Keratinocyte (primary cell): ENCODE measurements at regions not wholly inside any gene's neighbourhood (a gene's known extent, or its start where the extent isn't known, plus 50 kb on each side); places are given as distances from the start of the nearest gene placed in this dataset.

Source experiments
- DNase-seq: peaks from one replicate; pipeline ENCODE4 v3.0.0-alpha.2; 2011; ENCODE audit warnings: low read depth, missing footprints, low spot score
- FAIRE-seq: peaks from 2 replicates; lab custom pipeline; 2011; peaks lifted over from hg19 to GRCh38; lab: Jason Lieb, UNC
- H2AFZ ChIP-seq: 2 replicates; pipeline ENCODE4 v1.6.0; 2012; ENCODE audit warnings: low read length, control low read depth, inconsistent platforms; ENCODE audit not compliant: control insufficient read depth
- H3K27ac ChIP-seq: 2 replicates; pipeline ENCODE4 v1.5.1; 2011; ENCODE audit warnings: low read length; ENCODE audit not compliant: control insufficient read depth, insufficient read depth
- H3K27me3 ChIP-seq: 3 replicates; pipeline ENCODE4 v1.6.0; 2011; ENCODE audit warnings: low read length; ENCODE audit not compliant: control insufficient read depth, insufficient read depth; ENCODE audit errors: extremely low read depth
- H3K36me3 ChIP-seq, 2 experiments: 2 replicates in 1 of 2; 3 replicates in 1 of 2; pipeline ENCODE4 v1.5.1; 2011; ENCODE audit warnings: low read length in 2 of 2, mild to moderate bottlenecking in 1 of 2; ENCODE audit not compliant: control insufficient read depth in 2 of 2, insufficient read depth in 2 of 2; ENCODE audit errors: extremely low read depth in 1 of 2
- H3K4me1 ChIP-seq: 3 replicates; pipeline ENCODE4 v1.5.1; 2011; ENCODE audit warnings: low read length; ENCODE audit not compliant: control insufficient read depth, insufficient read depth; ENCODE audit errors: extremely low read depth
- H3K4me2 ChIP-seq: 3 replicates; pipeline ENCODE4 v1.6.0; 2011; ENCODE audit warnings: low read depth, low read length; ENCODE audit not compliant: control insufficient read depth, insufficient read depth; ENCODE audit errors: extremely low read depth
- H3K4me3 ChIP-seq, 3 experiments: fragments of 200-600 bp in 1 of 3; sonication (generic) in 1 of 3; 2 replicates in 2 of 3; 3 replicates in 1 of 3; pipeline ENCODE4 v1.5.1; 2011 to 2016; ENCODE audit warnings: low read length in 3 of 3, mild to moderate bottlenecking in 3 of 3, control low read depth in 2 of 3, inconsistent platforms in 1 of 3, low read depth in 1 of 3, mixed read lengths in 1 of 3, mixed run types in 1 of 3, moderate library complexity in 1 of 3; ENCODE audit not compliant: control insufficient read depth in 2 of 3, insufficient read depth in 2 of 3; ENCODE audit errors: extremely low read depth in 1 of 3
- H3K79me2 ChIP-seq: 2 replicates; pipeline ENCODE4 v1.6.0; 2012; ENCODE audit warnings: low read length; ENCODE audit not compliant: control insufficient read depth, insufficient read depth
- H3K9ac ChIP-seq: 3 replicates; pipeline ENCODE4 v1.6.0; 2011; ENCODE audit warnings: low read length; ENCODE audit not compliant: control insufficient read depth, insufficient read depth; ENCODE audit errors: extremely low read depth
- H3K9me1 ChIP-seq: 3 replicates; pipeline ENCODE4 v1.6.0; 2011; ENCODE audit warnings: low read length; ENCODE audit not compliant: control insufficient read depth, insufficient read depth; ENCODE audit errors: extremely low read depth
- H3K9me3 ChIP-seq: 2 replicates; pipeline ENCODE4 v1.5.1; 2012; ENCODE audit warnings: low read depth, low read length; ENCODE audit not compliant: control insufficient read depth
- H4K20me1 ChIP-seq: 3 replicates; pipeline ENCODE4 v1.6.0; 2011; ENCODE audit warnings: low read length; ENCODE audit not compliant: control insufficient read depth, insufficient read depth; ENCODE audit errors: extremely low read depth
- CTCF ChIP-seq, 3 experiments: IDR thresholded peaks in 1 of 3; conservative IDR thresholded peaks in 1 of 3; optimal IDR thresholded peaks in 1 of 3; 2 replicates in 2 of 3; 3 replicates in 1 of 3; pipeline versions ENCODE3 to v1.5.1; 2011; ENCODE audit warnings: low read length in 3 of 3, mild to moderate bottlenecking in 3 of 3, moderate library complexity in 2 of 3, control low read depth in 1 of 3, inconsistent platforms in 1 of 3; ENCODE audit not compliant: insufficient read depth in 2 of 3; ENCODE audit errors: extremely low read depth in 1 of 3
- EZH2 ChIP-seq: IDR thresholded peaks from one replicate; pipeline ENCODE4 v1.6.1; 2012; ENCODE audit warnings: inconsistent platforms, mild to moderate bottlenecking, low read length, moderate library complexity
- dilution Hi-C: fragments of 300-500 bp; cut with MboI; formaldehyde crosslinking; loops from one replicate; pipeline ENCODE4 v1.7.0; 2020; ENCODE audit warnings: low sequenced_read_pairs; ENCODE audit not compliant: extremely low pct_ligation_motif_present

- Histone ChIP-seq H3K4me1 (no peaks in the 10 kb centered on the region), H3K27ac (no peak overlapping the region), H3K9me3 (peaks cover 2% of the 10 kb centered on the region), H3K4me3 (no peak overlapping the region), H3K36me3 (no peaks in the 10 kb centered on the region), H3K79me2 (no peaks in the 10 kb centered on the region), H3K9me1 (no peaks in the 10 kb centered on the region), H3K4me2 (no peak overlapping the region), H2AFZ (no peak overlapping the region), H3K9ac (no peak overlapping the region), H3K27me3 (no peaks in the 10 kb centered on the region), H4K20me1 (no peaks in the 10 kb centered on the region)
- FAIRE-seq, result no peak
- DNase-seq, result no peak
- TF ChIP-seq EZH2 (no peak), CTCF (optimal IDR thresholded peaks at IDR 0.05 in 1 of 3, IDR thresholded peaks at IDR 0.05 in 1 of 3, conservative IDR thresholded peaks at IDR 0.05 in 1 of 3; ENCODE audit: extremely low read depth in 1 of 3, insufficient read depth in 2 of 3, low read length in 3 of 3) (no peak)
- dilution Hi-C loops, result no loop called here
These were observed 1187.1 kb downstream of the CDH9 start for GRCh38 chr5:25851301-25851700.

- H3K9me1 ChIP-seq, result no peaks in the 10 kb centered on the region
- no peaks in the 10 kb centered on the region for H3K36me3 ChIP-seq
- dilution Hi-C loops, result no loop called here
- H3K9me3 ChIP-seq, result peaks cover 2% of the 10 kb centered on the region
- DNase-seq, result no peak
- H3K79me2 ChIP-seq, result no peaks in the 10 kb centered on the region
- H3K27ac ChIP-seq, result no peak overlapping the region
- no peak overlapping the region for H3K9ac ChIP-seq
- no peak overlapping the region for H3K4me3 ChIP-seq
- no peak overlapping the region for H3K4me2 ChIP-seq
- no peaks in the 10 kb centered on the region for H4K20me1 ChIP-seq
- TF ChIP-seq EZH2, result no peak
- no peak for TF ChIP-seq CTCF (optimal IDR thresholded peaks at IDR 0.05 in 1 of 3, IDR thresholded peaks at IDR 0.05 in 1 of 3, conservative IDR thresholded peaks at IDR 0.05 in 1 of 3; ENCODE audit: extremely low read depth in 1 of 3, insufficient read depth in 2 of 3, low read length in 3 of 3)
- H3K27me3 ChIP-seq, result no peaks in the 10 kb centered on the region
- H3K4me1 ChIP-seq, result no peaks in the 10 kb centered on the region
- H2AFZ ChIP-seq, result no peak overlapping the region
- FAIRE-seq, result no peak
These were observed 1187.8 kb downstream of the CDH9 start for GRCh38 chr5:25850581-25850980.
